ENCODE measurements at regions not wholly inside any gene's neighbourhood (a gene's known extent, or its start where the extent isn't known, plus 50 kb on each side); places are given as distances from the start of the nearest gene placed in this dataset.

- FAIRE-seq (no peak), DNase-seq (ENCODE audit: insufficient read length, low spot score) (no peak)
- no peak for TF ChIP-seq CTCF (IDR thresholded peaks at IDR 0.05; ENCODE audit: insufficient read depth, missing control alignments)
Observed at GRCh38 chr5:141742144-141742543, 60.1 kb upstream of the ARAP3 start.

- TF ChIP-seq CTCF (IDR thresholded peaks at IDR 0.05; ENCODE audit: insufficient read depth, missing control alignments) = no peak
- FAIRE-seq = no peak
Observed at GRCh38 chr5:141740885-141741284, 58.9 kb upstream of the ARAP3 start.

GRCh38 chr5:141737535-141737934, 55.5 kb upstream of the ARAP3 start:
- no peak for TF ChIP-seq CTCF (IDR thresholded peaks at IDR 0.05; ENCODE audit: insufficient read depth, missing control alignments)
- DNase-seq (ENCODE audit: insufficient read length, low spot score) = no peak
- FAIRE-seq = no peak

More at GRCh38 chr5:141740885-141741284, 58.9 kb upstream of the ARAP3 start:
- DNase-seq (ENCODE audit: insufficient read length, low spot score) = no peak

- TF ChIP-seq CTCF (IDR thresholded peaks at IDR 0.05; ENCODE audit: insufficient read depth, missing control alignments) = no peak
- DNase-seq (ENCODE audit: insufficient read length, low spot score) (no peak), FAIRE-seq (no peak)
Observed at GRCh38 chr5:141735823-141736222, 53.8 kb upstream of the ARAP3 start.

GRCh38 chr5:141734501-141735229, 52.6 kb upstream of the ARAP3 start:
- FAIRE-seq = no peak

GRCh38 chr5:141733198-141733597, 51.2 kb upstream of the ARAP3 start:
- no peak for DNase-seq (ENCODE audit: insufficient read length, low spot score)
- TF ChIP-seq CTCF (IDR thresholded peaks at IDR 0.05; ENCODE audit: insufficient read depth, missing control alignments) = no peak
- no peak for FAIRE-seq

More at GRCh38 chr5:141734501-141735229, 52.6 kb upstream of the ARAP3 start:
- no peak for DNase-seq (ENCODE audit: insufficient read length, low spot score)
- no peak for TF ChIP-seq CTCF (IDR thresholded peaks at IDR 0.05; ENCODE audit: insufficient read depth, missing control alignments)

- no peak for TF ChIP-seq CTCF (IDR thresholded peaks at IDR 0.05; ENCODE audit: insufficient read depth, missing control alignments)
- no peak for FAIRE-seq
- no peak for DNase-seq (ENCODE audit: insufficient read length, low spot score)
Observed at GRCh38 chr5:141732417-141732816, 50.4 kb upstream of the ARAP3 start.

Data from D721Med (cell line).